ENCODE measurements at regions not wholly inside any gene's neighbourhood (a gene's known extent, or its start where the extent isn't known, plus 50 kb on each side); places are given as distances from the start of the nearest gene placed in this dataset.
"Not testable (repeated sequence)": the region's sequence is repeated elsewhere in the genome, so short reads cannot be mapped to it uniquely, and the experiment has no call there.

DNA sequence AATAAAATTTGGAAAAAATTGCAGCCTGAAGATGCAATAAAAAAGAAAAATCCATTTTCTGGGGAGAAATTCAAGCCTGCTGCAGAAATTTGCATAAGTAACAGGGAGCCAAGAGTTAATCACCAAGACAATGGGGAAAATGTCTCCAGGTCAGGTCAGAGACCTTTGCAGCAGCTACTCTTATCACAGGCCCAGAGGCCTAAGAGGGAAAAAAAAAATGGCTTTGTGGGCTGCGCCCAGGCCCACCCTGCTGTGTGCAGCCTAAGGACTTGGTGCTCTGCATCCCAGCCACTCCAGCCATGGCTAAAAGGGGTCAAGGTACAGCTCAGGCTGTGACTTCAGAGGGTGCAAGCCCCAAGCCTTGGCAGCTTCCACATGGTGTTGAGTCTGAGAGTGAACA, 1297.1 kb upstream of the CHAC2 start:
- POLR2A ChIA-PET; H3K9me3 ChIP-seq; DNase-seq (ENCODE audit: low read depth in 1 of 2, low spot score in 1 of 2); H3K4me2 ChIP-seq; FAIRE-seq; H3K4me3 ChIP-seq; H3K27ac ChIP-seq; H3K4me1 ChIP-seq; ATAC-seq; CTCF ChIA-PET: not testable (repeated sequence)
- 50% methylated on average over 1 of the region's 1 CpG for WGBS (ENCODE audit: missing lambda C conversion rate)

DNA sequence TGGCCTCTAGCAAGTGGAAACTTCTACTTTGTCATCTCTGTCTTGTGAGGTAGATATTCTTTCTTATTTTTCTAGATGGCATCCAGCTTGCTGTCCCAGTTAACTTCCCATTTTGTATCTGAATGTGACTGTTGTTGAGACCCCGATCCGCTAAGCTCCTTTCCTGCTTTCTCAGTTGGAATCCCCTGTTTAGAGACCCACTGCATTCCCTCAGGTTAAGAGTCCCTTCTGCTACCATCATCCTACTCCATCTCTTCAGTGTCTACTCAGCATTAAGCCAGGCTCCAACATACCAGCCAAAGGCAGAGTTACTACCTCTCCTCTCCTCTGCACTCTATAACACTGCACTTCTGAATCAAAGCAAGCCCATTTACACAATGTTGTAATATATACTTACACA, 1300.4 kb upstream of the CHAC2 start:
- ChIA-PET POLR2A (no interaction called here), CTCF (interaction anchor here (1.0 kb wide), 1 partner anchor 8 kb away, joined by 3 read pairs; no protein-coding TSS in a partner anchor)
- no peak overlapping the region for H3K4me2 ChIP-seq
- WGBS (ENCODE audit: missing lambda C conversion rate), result 40% methylated on average over 2 of the region's 2 CpGs
- H3K9me3 ChIP-seq, result no peaks in the 10 kb centered on the region; the same call in 2 of the 3 replicates
- ATAC-seq (no peak), DNase-seq (ENCODE audit: low read depth in 1 of 2, low spot score in 1 of 2) (no peak), FAIRE-seq (no peak)
- H3K27ac ChIP-seq, result no peak overlapping the region
- no peak overlapping the region for H3K4me3 ChIP-seq
- TF ChIP-seq MYC (IDR thresholded peaks at IDR 0.05; ENCODE audit: borderline replicate concordance, low read length) (no peak), BHLHE40 (IDR thresholded peaks at IDR 0.05; ENCODE audit: low read depth, low read length) (no peak), ZFP36 (IDR thresholded peaks at IDR 0.05; ENCODE audit: borderline replicate concordance, partially characterized antibody) (no peak), KDM1A (IDR thresholded peaks at IDR 0.05; ENCODE audit: low read depth) (no peak), ZNF302 (CRISPR knock-in tag; IDR thresholded peaks at IDR 0.05) (no peak), GATA3 (IDR thresholded peaks at IDR 0.05; ENCODE audit: borderline replicate concordance) (no peak)
- TF ChIP-seq, protein P1, sequence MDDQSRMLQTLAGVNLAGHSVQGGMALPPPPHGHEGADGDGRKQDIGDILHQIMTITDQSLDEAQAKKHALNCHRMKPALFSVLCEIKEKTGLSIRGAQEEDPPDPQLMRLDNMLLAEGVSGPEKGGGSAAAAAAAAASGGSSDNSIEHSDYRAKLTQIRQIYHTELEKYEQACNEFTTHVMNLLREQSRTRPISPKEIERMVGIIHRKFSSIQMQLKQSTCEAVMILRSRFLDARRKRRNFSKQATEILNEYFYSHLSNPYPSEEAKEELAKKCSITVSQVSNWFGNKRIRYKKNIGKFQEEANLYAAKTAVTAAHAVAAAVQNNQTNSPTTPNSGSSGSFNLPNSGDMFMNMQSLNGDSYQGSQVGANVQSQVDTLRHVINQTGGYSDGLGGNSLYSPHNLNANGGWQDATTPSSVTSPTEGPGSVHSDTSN (IDR thresholded peaks at IDR 0.05), result no peak
- TF ChIP-seq, protein P2, sequence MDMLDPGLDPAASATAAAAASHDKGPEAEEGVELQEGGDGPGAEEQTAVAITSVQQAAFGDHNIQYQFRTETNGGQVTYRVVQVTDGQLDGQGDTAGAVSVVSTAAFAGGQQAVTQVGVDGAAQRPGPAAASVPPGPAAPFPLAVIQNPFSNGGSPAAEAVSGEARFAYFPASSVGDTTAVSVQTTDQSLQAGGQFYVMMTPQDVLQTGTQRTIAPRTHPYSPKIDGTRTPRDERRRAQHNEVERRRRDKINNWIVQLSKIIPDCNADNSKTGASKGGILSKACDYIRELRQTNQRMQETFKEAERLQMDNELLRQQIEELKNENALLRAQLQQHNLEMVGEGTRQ (IDR thresholded peaks at IDR 0.05), result no peak
- H3K4me1 ChIP-seq, result no peaks in the 10 kb centered on the region

DNA sequence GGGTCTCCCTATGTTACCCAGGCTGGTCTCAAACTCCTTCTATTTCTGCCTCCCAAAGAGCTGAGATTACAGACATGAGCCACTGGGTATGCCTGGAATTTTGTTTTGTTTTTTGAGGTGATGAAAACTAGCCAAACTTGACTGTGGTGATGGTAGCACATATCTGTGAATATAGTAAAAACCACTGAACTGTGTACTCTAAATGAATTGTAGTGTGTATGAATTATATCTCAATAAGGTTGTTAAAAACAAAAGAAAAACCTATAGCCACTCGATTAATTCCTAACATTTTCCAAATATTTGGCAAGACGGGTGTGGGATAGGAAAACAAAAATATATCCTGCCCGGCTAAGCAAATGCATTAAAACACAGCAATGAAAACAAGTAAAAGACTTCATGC, 1302.3 kb upstream of the CHAC2 start:
- FAIRE-seq (no peak), DNase-seq (ENCODE audit: low read depth in 1 of 2, low spot score in 1 of 2) (no peak), ATAC-seq (no peak)
- Histone ChIP-seq H3K4me3 (no peak overlapping the region), H3K4me2 (no peak overlapping the region), H3K9me3 (no peaks in the 10 kb centered on the region; the same call in 2 of the 3 replicates), H3K4me1 (no peaks in the 10 kb centered on the region), H3K27ac (no peak overlapping the region)
- POLR2A ChIA-PET, result no interaction called here
- no peak for TF ChIP-seq JUN (IDR thresholded peaks at IDR 0.05)
- TF ChIP-seq CHD2 (IDR thresholded peaks at IDR 0.05; ENCODE audit: low read length, partially characterized antibody), result no peak
- TF ChIP-seq RNF2 (IDR thresholded peaks at IDR 0.05; ENCODE audit: borderline replicate concordance, low read depth), result no peak
- 4% methylated on average over 3 of the region's 3 CpGs for WGBS (ENCODE audit: missing lambda C conversion rate)
- CTCF ChIA-PET, result interaction anchor here (1.1 kb wide), 1 partner anchor 11 kb away, joined by 3 read pairs; no protein-coding TSS in a partner anchor

DNA sequence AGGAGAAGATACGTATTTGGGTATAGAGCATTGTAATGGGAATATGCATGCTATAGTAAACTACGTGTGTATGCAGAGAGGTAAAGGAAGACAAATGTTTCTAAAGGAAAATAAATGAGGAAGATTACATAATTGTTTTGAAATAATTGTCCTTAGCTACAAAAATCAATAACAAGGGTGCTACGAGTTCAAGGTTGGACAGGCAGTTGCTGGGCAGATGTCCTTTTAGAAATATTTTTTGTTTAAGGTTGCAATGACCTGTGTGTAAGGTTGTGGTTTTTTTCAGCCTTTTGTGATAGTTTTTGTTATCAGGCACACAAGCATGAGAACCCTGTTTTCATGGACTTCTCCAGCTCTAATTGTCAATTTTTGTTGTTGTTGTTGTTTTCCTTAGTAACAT, 1304.1 kb upstream of the CHAC2 start:
- CTCF ChIA-PET, result no interaction called here

More for the DNA sequence above, 1304.1 kb upstream of the CHAC2 start:
- DNase-seq (ENCODE audit: low read depth in 1 of 2, low spot score in 1 of 2) (no peak), ATAC-seq (no peak), FAIRE-seq (no peak)
- no peak overlapping the region for H3K4me3 ChIP-seq
- no peak overlapping the region for H3K4me2 ChIP-seq
- POLR2A ChIA-PET, result no interaction called here
- TF ChIP-seq NFE2L2 (conservative IDR thresholded peaks at IDR 0.05; ENCODE audit: low read length) (no peak), FOXS1 (CRISPR knock-in tag; IDR thresholded peaks at IDR 0.05) (no peak), ZNF302 (CRISPR knock-in tag; IDR thresholded peaks at IDR 0.05) (no peak), EP300 (IDR thresholded peaks at IDR 0.05) (no peak), HOXB5 (CRISPR knock-in tag; IDR thresholded peaks at IDR 0.05) (no peak), FOSB (CRISPR knock-in tag; IDR thresholded peaks at IDR 0.05) (no peak), CEBPB (IDR thresholded peaks at IDR 0.05) (no peak), MYC (IDR thresholded peaks at IDR 0.05; ENCODE audit: borderline replicate concordance, low read length) (no peak)
- TF ChIP-seq, protein P3, sequence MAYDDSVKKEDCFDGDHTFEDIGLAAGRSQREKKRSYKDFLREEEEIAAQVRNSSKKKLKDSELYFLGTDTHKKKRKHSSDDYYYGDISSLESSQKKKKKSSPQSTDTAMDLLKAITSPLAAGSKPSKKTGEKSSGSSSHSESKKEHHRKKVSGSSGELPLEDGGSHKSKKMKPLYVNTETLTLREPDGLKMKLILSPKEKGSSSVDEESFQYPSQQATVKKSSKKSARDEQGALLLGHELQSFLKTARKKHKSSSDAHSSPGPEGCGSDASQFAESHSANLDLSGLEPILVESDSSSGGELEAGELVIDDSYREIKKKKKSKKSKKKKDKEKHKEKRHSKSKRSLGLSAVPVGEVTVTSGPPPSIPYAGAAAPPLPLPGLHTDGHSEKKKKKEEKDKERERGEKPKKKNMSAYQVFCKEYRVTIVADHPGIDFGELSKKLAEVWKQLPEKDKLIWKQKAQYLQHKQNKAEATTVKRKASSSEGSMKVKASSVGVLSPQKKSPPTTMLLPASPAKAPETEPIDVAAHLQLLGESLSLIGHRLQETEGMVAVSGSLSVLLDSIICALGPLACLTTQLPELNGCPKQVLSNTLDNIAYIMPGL (CRISPR knock-in tag; IDR thresholded peaks at IDR 0.05; ENCODE audit: borderline replicate concordance), result no peak
- TF ChIP-seq, protein P4, sequence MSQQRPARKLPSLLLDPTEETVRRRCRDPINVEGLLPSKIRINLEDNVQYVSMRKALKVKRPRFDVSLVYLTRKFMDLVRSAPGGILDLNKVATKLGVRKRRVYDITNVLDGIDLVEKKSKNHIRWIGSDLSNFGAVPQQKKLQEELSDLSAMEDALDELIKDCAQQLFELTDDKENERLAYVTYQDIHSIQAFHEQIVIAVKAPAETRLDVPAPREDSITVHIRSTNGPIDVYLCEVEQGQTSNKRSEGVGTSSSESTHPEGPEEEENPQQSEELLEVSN (IDR thresholded peaks at IDR 0.05; ENCODE audit: borderline replicate concordance, low read depth), result no peak
- H3K4me1 ChIP-seq, result no peaks in the 10 kb centered on the region
- no peaks in the 10 kb centered on the region for H3K9me3 ChIP-seq
- 40% methylated on average over 3 of the region's 3 CpGs for WGBS (ENCODE audit: missing lambda C conversion rate)
- no peak overlapping the region for H3K27ac ChIP-seq

Data from A549 (cell line).